Spleen (tissue), 7 donors: ENCODE measurements at regions not wholly inside any gene's neighbourhood (a gene's known extent, or its start where the extent isn't known, plus 50 kb on each side); places are given as distances from the start of the nearest gene placed in this dataset.

ENCODE experiments used
- CTCF ChIP-seq, 11 experiments: fragments of 200-600 bp in 7 of 11; fragments of 450-650 bp in 4 of 11; sonication (generic) in 4 of 11; IDR thresholded peaks in 8 of 11; conservative IDR thresholded peaks in 3 of 11; 1 replicate in 7 of 11; 2 replicates in 4 of 11; pipeline versions ENCODE4 v1.4.0 to v1.8.0; 2016 to 2021; ENCODE audit warnings: antibody characterized with exemption in 11 of 11, inconsistent platforms in 4 of 11, mild to moderate bottlenecking in 1 of 11
- POLR2A ChIP-seq, 3 donors: fragments of 450-650 bp; IDR thresholded peaks; one replicate each; pipeline ENCODE4 v1.5.1; 2017; ENCODE audit warnings: antibody characterized with exemption in 3 of 3, mild to moderate bottlenecking in 1 of 3
- donor health status: DM: no; HTN: no; CAD: no; lungs with moderate emphysema.
- donor health status: DM: no; HTN: no; CAD: no.
- donor health status: DM: no; HTN: no; CAD: no.

DNA sequence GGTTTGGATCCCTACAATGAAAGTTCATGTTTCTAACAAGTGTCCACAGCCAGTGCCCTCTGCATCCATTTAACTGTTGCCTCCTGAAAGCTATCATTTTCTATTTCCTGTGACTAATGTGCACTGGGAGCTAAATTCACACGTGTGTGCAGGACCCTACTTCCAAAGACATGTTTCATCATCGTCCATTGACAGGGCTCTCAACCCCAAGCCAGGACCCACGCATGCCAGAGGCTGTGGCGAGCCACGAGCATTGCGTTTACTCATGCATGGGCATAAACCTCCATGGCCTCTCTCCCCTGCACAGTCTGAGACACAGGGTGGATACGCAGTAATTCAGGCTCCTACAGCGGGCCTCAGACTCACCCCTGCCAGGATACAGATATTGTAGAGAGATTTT, 153.2 kb downstream of the MAFB start:
- TF ChIP-seq CTCF (IDR thresholded peaks at IDR 0.05 in 8 of 11, conservative IDR thresholded peaks at IDR 0.05 in 3 of 11) = no peak
- TF ChIP-seq POLR2A (IDR thresholded peaks at IDR 0.05) = no peak
